ENCODE measurements at regions not wholly inside any gene's neighbourhood (a gene's known extent, or its start where the extent isn't known, plus 50 kb on each side); places are given as distances from the start of the nearest gene placed in this dataset.

- ATAC-seq = no peak
- Mint-ChIP-seq H3K27me3 (ENCODE audit: low read depth) (no peaks in the 10 kb centered on the region), H3K9me3 (peaks cover 9% of the 10 kb centered on the region), H3K4me3 (no peak overlapping the region), H3K4me1 (ENCODE audit: low read depth) (no peaks in the 10 kb centered on the region), H3K36me3 (ENCODE audit: insufficient read depth) (no peaks in the 10 kb centered on the region)
- DNase-seq = no peak
Measured at GRCh38 chr2:56715683-56716082, 531.9 kb downstream of the CCDC85A start.

DNA sequence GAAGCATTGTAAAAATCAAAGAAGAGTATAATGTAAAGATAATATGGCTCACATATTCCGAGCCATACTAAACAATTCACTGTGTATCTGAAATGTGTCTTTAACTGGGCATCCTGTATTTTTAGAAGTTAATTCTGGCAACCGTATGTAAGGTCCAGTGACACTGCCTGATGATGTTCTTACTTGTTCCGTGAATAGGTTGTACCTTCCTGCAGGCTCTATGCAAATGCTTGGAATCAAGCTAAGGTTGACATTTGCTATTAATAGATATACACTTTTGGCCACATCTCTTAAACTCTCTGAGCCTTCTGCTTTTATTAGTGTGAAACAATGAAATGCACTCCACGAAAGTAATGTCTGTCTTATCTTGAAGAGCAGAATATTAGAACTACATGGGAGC is 534.6 kb downstream of the CCDC85A start:
- no peaks in the 10 kb centered on the region for H3K27me3 Mint-ChIP-seq (ENCODE audit: low read depth)
- no peak for ATAC-seq
- H3K36me3 Mint-ChIP-seq (ENCODE audit: insufficient read depth) = no peaks in the 10 kb centered on the region
- peaks cover 21% of the 10 kb centered on the region for H3K9me3 Mint-ChIP-seq
- H3K4me3 Mint-ChIP-seq = no peak overlapping the region
- DNase-seq = no peak
- no peaks in the 10 kb centered on the region for H3K4me1 Mint-ChIP-seq (ENCODE audit: low read depth)

DNA sequence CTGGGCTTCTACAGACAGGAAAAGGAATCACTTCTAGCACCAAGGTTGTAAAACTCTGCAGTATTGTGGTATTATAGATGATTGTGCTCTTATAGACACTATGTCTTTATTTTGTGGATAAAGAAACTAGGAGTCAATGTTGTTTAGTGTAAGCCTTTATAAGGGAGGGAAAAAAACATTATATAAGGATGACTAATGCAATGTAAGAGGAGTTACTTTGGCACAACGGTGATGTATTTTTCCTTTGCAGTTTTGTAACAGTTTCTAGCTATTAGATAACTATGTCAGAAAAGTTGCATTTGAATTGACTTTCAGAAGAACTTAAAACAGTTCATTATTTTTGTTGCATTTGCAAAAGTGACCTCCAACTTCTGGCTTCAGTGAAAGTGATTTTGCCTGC is 545.4 kb downstream of the CCDC85A start:
- no peak for DNase-seq
- H3K4me3 Mint-ChIP-seq = no peak overlapping the region
- no peaks in the 10 kb centered on the region for H3K27me3 Mint-ChIP-seq (ENCODE audit: low read depth)
- H3K4me1 Mint-ChIP-seq (ENCODE audit: low read depth) = no peaks in the 10 kb centered on the region
- H3K36me3 Mint-ChIP-seq (ENCODE audit: insufficient read depth) = no peaks in the 10 kb centered on the region
- peaks cover 16% of the 10 kb centered on the region for H3K9me3 Mint-ChIP-seq
- no peak for ATAC-seq

DNA sequence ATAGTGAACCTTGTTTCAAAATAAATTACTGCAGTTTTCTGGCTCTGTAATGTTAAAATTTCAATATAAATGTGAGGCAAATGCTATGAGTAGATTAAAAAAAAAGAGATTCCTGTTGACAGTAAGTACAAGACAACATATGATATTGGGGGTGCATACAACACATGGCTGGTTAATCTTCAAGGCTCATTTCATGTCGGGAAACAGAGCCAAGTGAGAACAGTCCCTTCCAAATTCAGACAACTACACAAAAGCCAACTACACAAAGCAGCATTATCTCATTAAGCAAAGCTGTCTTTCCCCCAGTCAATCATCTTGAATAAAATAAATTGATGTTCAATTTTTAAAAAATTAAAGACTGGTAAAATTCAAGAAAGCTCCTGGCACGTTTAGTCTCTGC is 549.2 kb downstream of the CCDC85A start:
- Mint-ChIP-seq H3K27me3 (ENCODE audit: low read depth) (no peaks in the 10 kb centered on the region), H3K9me3 (peaks cover 26% of the 10 kb centered on the region), H3K4me3 (no peak overlapping the region), H3K36me3 (ENCODE audit: insufficient read depth) (no peaks in the 10 kb centered on the region), H3K4me1 (ENCODE audit: low read depth) (no peaks in the 10 kb centered on the region)
- DNase-seq (no peak), ATAC-seq (no peak)

DNA sequence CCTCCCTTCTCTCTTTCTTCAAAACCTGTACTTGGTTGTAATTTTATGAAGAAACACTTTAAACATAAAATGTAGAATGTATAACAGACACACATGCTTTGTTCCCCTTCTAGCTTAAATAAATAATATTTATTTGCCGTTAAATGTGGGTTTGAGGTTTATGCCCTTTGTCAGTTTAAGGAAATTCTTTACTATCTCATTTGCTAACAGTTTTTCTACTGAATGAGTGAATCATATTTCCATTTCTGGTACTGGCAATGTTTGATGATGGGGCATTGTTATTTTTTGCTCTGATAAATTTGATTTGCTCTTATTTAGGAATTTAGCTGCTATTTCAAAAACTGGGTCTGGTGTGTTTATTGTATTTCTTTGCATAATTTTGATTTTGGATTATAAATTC is 555.6 kb downstream of the CCDC85A start:
- no peak overlapping the region for H3K4me3 Mint-ChIP-seq
- no peaks in the 10 kb centered on the region for H3K36me3 Mint-ChIP-seq (ENCODE audit: insufficient read depth)
- ATAC-seq = no peak
- H3K9me3 Mint-ChIP-seq = peaks cover 18% of the 10 kb centered on the region
- no peak for DNase-seq
- no peaks in the 10 kb centered on the region for H3K4me1 Mint-ChIP-seq (ENCODE audit: low read depth)
- H3K27me3 Mint-ChIP-seq (ENCODE audit: low read depth) = no peaks in the 10 kb centered on the region

- Mint-ChIP-seq H3K36me3 (ENCODE audit: insufficient read depth) (no peaks in the 10 kb centered on the region), H3K4me1 (ENCODE audit: low read depth) (no peaks in the 10 kb centered on the region), H3K9me3 (peaks cover 8% of the 10 kb centered on the region), H3K4me3 (no peak overlapping the region), H3K27me3 (ENCODE audit: low read depth) (no peaks in the 10 kb centered on the region)
- DNase-seq (no peak), ATAC-seq (no peak)
Measured at GRCh38 chr2:56741601-56742102, 557.9 kb downstream of the CCDC85A start.

GRCh38 chr2:56743807-56744206 is 560.0 kb downstream of the CCDC85A start:
- no peaks in the 10 kb centered on the region for H3K4me1 Mint-ChIP-seq (ENCODE audit: low read depth)
- no peak for ATAC-seq
- H3K9me3 Mint-ChIP-seq = peaks cover 8% of the 10 kb centered on the region
- DNase-seq = no peak
- no peaks in the 10 kb centered on the region for H3K27me3 Mint-ChIP-seq (ENCODE audit: low read depth)
- no peaks in the 10 kb centered on the region for H3K36me3 Mint-ChIP-seq (ENCODE audit: insufficient read depth)
- H3K4me3 Mint-ChIP-seq = no peak overlapping the region

GRCh38 chr2:56749152-56749752 is 565.5 kb downstream of the CCDC85A start:
- peaks cover 4% of the 10 kb centered on the region for H3K9me3 Mint-ChIP-seq
- no peaks in the 10 kb centered on the region for H3K27me3 Mint-ChIP-seq (ENCODE audit: low read depth)
- H3K36me3 Mint-ChIP-seq (ENCODE audit: insufficient read depth) = no peaks in the 10 kb centered on the region
- no peak overlapping the region for H3K4me3 Mint-ChIP-seq
- ATAC-seq (no peak), DNase-seq (no peak)
- H3K4me1 Mint-ChIP-seq (ENCODE audit: low read depth) = no peaks in the 10 kb centered on the region

DNA sequence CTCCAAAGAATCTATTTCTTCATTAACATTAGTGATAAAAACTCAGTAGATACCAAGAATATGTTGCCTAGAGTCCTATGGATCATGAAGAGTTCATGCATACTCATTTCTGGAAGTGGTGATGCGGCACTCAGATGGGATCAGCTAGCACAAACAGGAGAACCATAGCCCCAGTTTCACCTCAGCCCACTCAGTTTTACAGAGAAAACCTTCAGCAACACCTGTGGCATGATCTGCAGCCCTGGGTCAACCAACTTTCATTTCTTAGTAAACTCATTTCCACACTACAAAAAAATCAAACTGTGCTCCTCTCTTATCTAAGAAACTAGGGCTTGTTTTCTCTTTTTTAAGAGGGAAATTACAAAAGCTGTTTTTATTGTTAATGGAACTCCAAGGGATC is 569.4 kb downstream of the CCDC85A start:
- H3K36me3 Mint-ChIP-seq (ENCODE audit: insufficient read depth) = no peaks in the 10 kb centered on the region
- no peak overlapping the region for H3K4me3 Mint-ChIP-seq
- ATAC-seq (no peak), DNase-seq (no peak)
- no peaks in the 10 kb centered on the region for H3K27me3 Mint-ChIP-seq (ENCODE audit: low read depth)
- H3K9me3 Mint-ChIP-seq = peaks cover 10% of the 10 kb centered on the region
- H3K4me1 Mint-ChIP-seq (ENCODE audit: low read depth) = no peaks in the 10 kb centered on the region

DNA sequence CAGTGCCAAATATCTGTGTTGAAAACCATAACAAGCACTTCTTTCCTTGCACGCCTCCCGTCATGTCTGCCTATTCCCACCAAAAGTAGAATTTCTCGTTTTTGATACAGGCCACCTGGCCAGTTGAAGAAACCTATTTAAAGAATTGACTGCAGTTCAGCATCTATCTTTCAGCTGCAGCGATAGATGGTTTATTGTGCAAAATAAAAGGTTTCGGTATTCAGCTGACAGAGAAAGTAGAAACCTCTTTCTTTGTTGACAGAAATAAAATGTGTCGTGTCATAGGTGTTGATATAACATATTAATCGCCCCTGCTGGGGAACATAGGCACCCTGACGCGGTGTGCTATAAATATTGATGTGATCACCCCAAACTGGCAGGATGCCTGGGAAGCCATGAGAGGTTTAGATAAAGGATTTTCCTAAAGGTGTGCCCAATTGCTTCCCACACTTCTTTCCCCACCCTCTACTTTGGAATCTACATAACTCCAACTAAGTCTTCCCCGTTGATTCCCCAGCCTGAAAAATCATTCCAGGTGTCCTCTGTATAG is 570.4 kb downstream of the CCDC85A start:
- no peaks in the 10 kb centered on the region for H3K27me3 Mint-ChIP-seq (ENCODE audit: low read depth)
- H3K9me3 Mint-ChIP-seq = peaks cover 14% of the 10 kb centered on the region
- ATAC-seq (no peak), DNase-seq (no peak)
- H3K4me3 Mint-ChIP-seq = no peak overlapping the region
- no peaks in the 10 kb centered on the region for H3K36me3 Mint-ChIP-seq (ENCODE audit: insufficient read depth)
- H3K4me1 Mint-ChIP-seq (ENCODE audit: low read depth) = no peaks in the 10 kb centered on the region

- H3K4me3 Mint-ChIP-seq = no peak overlapping the region
- H3K9me3 Mint-ChIP-seq = peaks cover 14% of the 10 kb centered on the region
- no peaks in the 10 kb centered on the region for H3K4me1 Mint-ChIP-seq (ENCODE audit: low read depth)
- DNase-seq = no peak
- ATAC-seq = no peak
- no peaks in the 10 kb centered on the region for H3K36me3 Mint-ChIP-seq (ENCODE audit: insufficient read depth)
- H3K27me3 Mint-ChIP-seq (ENCODE audit: low read depth) = no peaks in the 10 kb centered on the region
Measured at GRCh38 chr2:56754627-56755026, 570.8 kb downstream of the CCDC85A start.

GRCh38 chr2:56757884-56758545 is 574.2 kb downstream of the CCDC85A start:
- no peaks in the 10 kb centered on the region for H3K27me3 Mint-ChIP-seq (ENCODE audit: low read depth)
- no peak for DNase-seq
- peaks cover 10% of the 10 kb centered on the region for H3K9me3 Mint-ChIP-seq
- ATAC-seq = no peak
- H3K4me1 Mint-ChIP-seq (ENCODE audit: low read depth) = no peaks in the 10 kb centered on the region
- no peaks in the 10 kb centered on the region for H3K36me3 Mint-ChIP-seq (ENCODE audit: insufficient read depth)
- H3K4me3 Mint-ChIP-seq = no peak overlapping the region

GRCh38 chr2:56763683-56764082 is 579.9 kb downstream of the CCDC85A start:
- Mint-ChIP-seq H3K27me3 (ENCODE audit: low read depth) (no peaks in the 10 kb centered on the region), H3K4me3 (no peak overlapping the region), H3K36me3 (ENCODE audit: insufficient read depth) (no peaks in the 10 kb centered on the region), H3K4me1 (ENCODE audit: low read depth) (no peaks in the 10 kb centered on the region), H3K9me3 (peaks cover 9% of the 10 kb centered on the region)
- DNase-seq (no peak), ATAC-seq (no peak)

GRCh38 chr2:56768973-56769372 is 585.2 kb downstream of the CCDC85A start:
- Mint-ChIP-seq H3K9me3 (peaks cover 12% of the 10 kb centered on the region), H3K4me3 (no peak overlapping the region), H3K36me3 (ENCODE audit: insufficient read depth) (no peaks in the 10 kb centered on the region), H3K4me1 (ENCODE audit: low read depth) (no peaks in the 10 kb centered on the region), H3K27me3 (ENCODE audit: low read depth) (no peaks in the 10 kb centered on the region)
- DNase-seq (no peak), ATAC-seq (no peak)

DNA sequence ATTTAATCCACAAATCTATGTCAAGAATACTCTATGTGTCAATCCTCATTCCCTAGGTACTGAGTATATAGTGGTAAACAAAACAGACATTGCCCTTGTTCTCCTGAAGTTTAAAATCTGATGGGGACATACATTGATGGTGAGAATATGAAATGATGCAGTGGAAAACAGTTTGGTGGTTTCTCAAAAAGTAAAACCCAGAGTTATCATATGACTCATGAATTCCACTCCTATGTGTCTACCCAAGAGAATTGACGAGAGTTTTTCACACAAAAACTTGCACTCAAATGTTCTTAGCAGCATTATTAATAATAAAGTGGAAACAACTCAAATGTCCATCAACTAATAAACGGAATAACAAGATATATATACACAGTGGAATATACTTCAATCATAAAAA is 586.7 kb downstream of the CCDC85A start:
- no peaks in the 10 kb centered on the region for H3K27me3 Mint-ChIP-seq (ENCODE audit: low read depth)
- H3K9me3 Mint-ChIP-seq = peaks cover 12% of the 10 kb centered on the region
- no peaks in the 10 kb centered on the region for H3K36me3 Mint-ChIP-seq (ENCODE audit: insufficient read depth)
- no peak overlapping the region for H3K4me3 Mint-ChIP-seq
- no peaks in the 10 kb centered on the region for H3K4me1 Mint-ChIP-seq (ENCODE audit: low read depth)
- no peak for DNase-seq
- ATAC-seq = no peak

Data from activated T-cell treated with anti-CD3 and anti-CD28 coated beads, Interleukin-2, amount 50 U/mL, for 4 hours (primary cell).